ENCODE measurements at regions not wholly inside any gene's neighbourhood (a gene's known extent, or its start where the extent isn't known, plus 50 kb on each side); places are given as distances from the start of the nearest gene placed in this dataset.

GRCh38 chrX:39249999-39250398, 448.7 kb downstream of the MID1IP1 start:
- no peak for DNase-seq (ENCODE audit: low spot score in 2 of 2)
- no peaks in the 10 kb centered on the region for H3K4me1 ChIP-seq
- no peaks in the 10 kb centered on the region for H3K27me3 ChIP-seq
- no peaks in the 10 kb centered on the region for H3K9me3 ChIP-seq
- TF ChIP-seq CTCF (IDR thresholded peaks at IDR 0.05) (no peak), POLR2A (IDR thresholded peaks at IDR 0.05) (no peak), EP300 (IDR thresholded peaks at IDR 0.05) (no peak)
- no peaks in the 10 kb centered on the region for H3K36me3 ChIP-seq
- H3K27ac ChIP-seq, result no peak overlapping the region
- H3K4me3 ChIP-seq, result no peak overlapping the region

- no peak for DNase-seq (ENCODE audit: low spot score in 2 of 2)
- WGBS, 2 donors, result 58 to 69% methylated on average over 1 of the region's 1 CpG
- TF ChIP-seq CTCF (IDR thresholded peaks at IDR 0.05) (no peak), POLR2A (IDR thresholded peaks at IDR 0.05) (no peak), EP300 (IDR thresholded peaks at IDR 0.05) (no peak)
- H3K36me3 ChIP-seq, result no peaks in the 10 kb centered on the region
- no peak overlapping the region for H3K4me3 ChIP-seq
- no peaks in the 10 kb centered on the region for H3K27me3 ChIP-seq
- H3K9me3 ChIP-seq, result no peaks in the 10 kb centered on the region
- H3K27ac ChIP-seq, result no peak overlapping the region
- H3K4me1 ChIP-seq, result no peaks in the 10 kb centered on the region
Measured at GRCh38 chrX:39251995-39252394, 450.7 kb downstream of the MID1IP1 start.

- DNase-seq (ENCODE audit: low spot score in 2 of 2), result no peak
- no peak overlapping the region for H3K4me3 ChIP-seq
- H3K9me3 ChIP-seq, result no peaks in the 10 kb centered on the region
- no peaks in the 10 kb centered on the region for H3K36me3 ChIP-seq
- no peak overlapping the region for H3K27ac ChIP-seq
- no peaks in the 10 kb centered on the region for H3K4me1 ChIP-seq
- no peaks in the 10 kb centered on the region for H3K27me3 ChIP-seq
- TF ChIP-seq EP300 (IDR thresholded peaks at IDR 0.05) (no peak), POLR2A (IDR thresholded peaks at IDR 0.05) (no peak), CTCF (IDR thresholded peaks at IDR 0.05) (no peak)
Measured at GRCh38 chrX:39253551-39253950, 452.3 kb downstream of the MID1IP1 start.

- TF ChIP-seq EP300 (IDR thresholded peaks at IDR 0.05), result no peak
- TF ChIP-seq POLR2A (IDR thresholded peaks at IDR 0.05), result no peak
- no peak for TF ChIP-seq CTCF (IDR thresholded peaks at IDR 0.05)
- 46 to 100% methylated on average over 1 of the region's 1 CpG for WGBS, 2 donors
- no peaks in the 10 kb centered on the region for H3K27me3 ChIP-seq
- H3K4me1 ChIP-seq, result no peaks in the 10 kb centered on the region
- H3K4me3 ChIP-seq, result no peak overlapping the region
- no peak overlapping the region for H3K27ac ChIP-seq
- H3K36me3 ChIP-seq, result no peaks in the 10 kb centered on the region
- DNase-seq (ENCODE audit: low spot score in 2 of 2), result no peak
- no peaks in the 10 kb centered on the region for H3K9me3 ChIP-seq
Measured at GRCh38 chrX:39258331-39258730, 457.1 kb downstream of the MID1IP1 start.

GRCh38 chrX:39260965-39261364, 459.7 kb downstream of the MID1IP1 start:
- 87 to 91% methylated on average over 3 of the region's 3 CpGs for WGBS, 2 donors
- Histone ChIP-seq H3K27ac (no peak overlapping the region), H3K27me3 (no peaks in the 10 kb centered on the region), H3K9me3 (no peaks in the 10 kb centered on the region), H3K4me1 (no peaks in the 10 kb centered on the region), H3K4me3 (no peak overlapping the region), H3K36me3 (no peaks in the 10 kb centered on the region)
- TF ChIP-seq POLR2A (IDR thresholded peaks at IDR 0.05), result no peak
- no peak for TF ChIP-seq CTCF (IDR thresholded peaks at IDR 0.05)
- no peak for TF ChIP-seq EP300 (IDR thresholded peaks at IDR 0.05)
- DNase-seq (ENCODE audit: low spot score in 2 of 2), result no peak
